Stomach (tissue), 8 donors: ENCODE measurements at regions not wholly inside any gene's neighbourhood (a gene's known extent, or its start where the extent isn't known, plus 50 kb on each side); places are given as distances from the start of the nearest gene placed in this dataset.

Experiments
- DNase-seq, 2 donors: peaks; one replicate each; pipeline versions ENCODE4 v3.0.0 to v3.0.0-alpha.2; 2013 to 2019
- H3K27ac ChIP-seq, 5 donors: fragments of 200-600 bp in 4 of 5; sonication (generic) in 4 of 5; one replicate each; pipeline ENCODE4 v1.5.1; 2013 to 2019; ENCODE audit warnings: mild to moderate bottlenecking in 1 of 5, moderate library complexity in 1 of 5
- H3K27me3 ChIP-seq, 3 donors: fragments of 200-600 bp; sonication (generic); one replicate each; pipeline ENCODE4 v1.5.1; 2017 to 2019; ENCODE audit warnings: mixed run types in 1 of 3
- H3K36me3 ChIP-seq, 4 donors: fragments of 200-600 bp; sonication (generic); 1 replicate in 3 of 4; 2 replicates in 1 of 4; pipeline ENCODE4 v1.5.1; 2016 to 2019
- H3K4me1 ChIP-seq, 4 donors: fragments of 200-600 bp; sonication (generic); one replicate each; pipeline ENCODE4 v1.5.1; 2016 to 2019
- H3K4me3 ChIP-seq, 4 donors: fragments of 200-600 bp; sonication (generic) in 3 of 4; one replicate each; pipeline ENCODE4 v1.5.1; 2016 to 2019; ENCODE audit warnings: mild to moderate bottlenecking in 1 of 4
- H3K9me3 ChIP-seq, 4 donors: fragments of 200-600 bp; sonication (generic); one replicate each; pipeline ENCODE4 v1.5.1; 2016 to 2019
- CTCF ChIP-seq, 7 experiments: fragments of 450-650 bp in 4 of 7; fragments of 200-600 bp in 3 of 7; sonication (generic) in 3 of 7; IDR thresholded peaks; one replicate each; pipeline ENCODE4 v1.5.1; 2016 to 2019; ENCODE audit warnings: antibody characterized with exemption in 7 of 7, control low read depth in 2 of 7, mild to moderate bottlenecking in 1 of 7
- EP300 ChIP-seq: sonication (generic); formaldehyde crosslinking; IDR thresholded peaks from one replicate; pipeline ENCODE4 v1.6.1; 2017; ENCODE audit warnings: antibody characterized with exemption
- POLR2A ChIP-seq, 4 donors: fragments of 450-650 bp; IDR thresholded peaks; one replicate each; pipeline ENCODE4 v1.6.1; 2016; ENCODE audit warnings: antibody characterized with exemption in 4 of 4, control low read depth in 2 of 4, mild to moderate bottlenecking in 1 of 4, moderate library complexity in 1 of 4
- POLR2AphosphoS5 ChIP-seq, 3 donors: sonication (generic); formaldehyde crosslinking; IDR thresholded peaks; one replicate each; pipeline ENCODE4 v1.6.1; 2016; ENCODE audit warnings: antibody characterized with exemption in 3 of 3
- WGBS, 5 donors: extraction: QIAGEN DNeasy Blood & Tissue Kit in 3 of 5; methylation state at CpG; one replicate each; pipeline versions ENCODE4 v1.1.5 to v1.1.7; 2013 to 2018; 5-methylcytosine and 5-hydroxymethylcytosine counted together
- intact Hi-C: fragments of 100-400 bp; cut with DNase I; formaldehyde crosslinking; loops from one replicate; pipeline ENCODE4 v1.15.1; 2023; ENCODE audit warnings: low total_unique reads
- donor health status: healthy with polysubstance abuse.
- donor health status: Bipolar disorder and iron deficiency.
- donor health status: healthy.

GRCh38 chr6:54772610-54773009 lies 74.0 kb upstream of the FAM83B start:
- no peaks in the 10 kb centered on the region for H3K27me3 ChIP-seq
- H3K4me3 ChIP-seq: no peak overlapping the region
- no peaks in the 10 kb centered on the region for H3K9me3 ChIP-seq
- DNase-seq: no peak
- no peaks in the 10 kb centered on the region for H3K36me3 ChIP-seq
- H3K4me1 ChIP-seq: no peaks in the 10 kb centered on the region
- H3K27ac ChIP-seq: no peak overlapping the region
- intact Hi-C loops: no loop called here
- TF ChIP-seq POLR2AphosphoS5 (IDR thresholded peaks at IDR 0.05): no peak
- no peak for TF ChIP-seq EP300
- TF ChIP-seq POLR2A (IDR thresholded peaks at IDR 0.05): no peak
- TF ChIP-seq CTCF (IDR thresholded peaks at IDR 0.05): no peak
- 74 to 82% (median 79%) methylated on average over 2 of the region's 2 CpGs for WGBS, 5 donors

GRCh38 chr6:54775576-54775975 lies 71.0 kb upstream of the FAM83B start:
- Histone ChIP-seq H3K4me3 (no peak overlapping the region), H3K36me3 (no peaks in the 10 kb centered on the region), H3K27ac (no peak overlapping the region), H3K4me1 (no peaks in the 10 kb centered on the region), H3K9me3 (no peaks in the 10 kb centered on the region), H3K27me3 (no peaks in the 10 kb centered on the region)
- TF ChIP-seq POLR2AphosphoS5 (IDR thresholded peaks at IDR 0.05) (no peak), POLR2A (IDR thresholded peaks at IDR 0.05) (no peak), CTCF (IDR thresholded peaks at IDR 0.05) (no peak), EP300 (no peak)
- 84 to 100% (median 90%) methylated on average over 1 of the region's 1 CpG for WGBS, 5 donors
- DNase-seq: no peak
- intact Hi-C loops: no loop called here

GRCh38 chr6:54776891-54777290 lies 69.7 kb upstream of the FAM83B start:
- no peak for TF ChIP-seq CTCF (IDR thresholded peaks at IDR 0.05)
- no peak for TF ChIP-seq POLR2AphosphoS5 (IDR thresholded peaks at IDR 0.05)
- no peak for TF ChIP-seq POLR2A (IDR thresholded peaks at IDR 0.05)
- TF ChIP-seq EP300: no peak
- DNase-seq: no peak
- Histone ChIP-seq H3K36me3 (no peaks in the 10 kb centered on the region), H3K9me3 (no peaks in the 10 kb centered on the region), H3K4me3 (no peak overlapping the region), H3K4me1 (no peaks in the 10 kb centered on the region), H3K27me3 (no peaks in the 10 kb centered on the region), H3K27ac (no peak overlapping the region)
- WGBS, 5 donors: 70 to 97% (median 95%) methylated on average over 1 of the region's 1 CpG
- intact Hi-C loops: no loop called here

- DNase-seq: no peak
- no peaks in the 10 kb centered on the region for H3K27me3 ChIP-seq
- TF ChIP-seq CTCF (IDR thresholded peaks at IDR 0.05): no peak
- TF ChIP-seq POLR2A (IDR thresholded peaks at IDR 0.05): no peak
- no peak for TF ChIP-seq EP300
- TF ChIP-seq POLR2AphosphoS5 (IDR thresholded peaks at IDR 0.05): no peak
These were observed 67.8 kb upstream of the FAM83B start for GRCh38 chr6:54778731-54779130.

More at GRCh38 chr6:54778731-54779130, 67.8 kb upstream of the FAM83B start:
- H3K9me3 ChIP-seq: no peaks in the 10 kb centered on the region
- H3K27ac ChIP-seq: no peak overlapping the region
- H3K4me3 ChIP-seq: no peak overlapping the region
- intact Hi-C loops: no loop called here
- H3K4me1 ChIP-seq: no peaks in the 10 kb centered on the region
- H3K36me3 ChIP-seq: no peaks in the 10 kb centered on the region
